Medulla oblongata (tissue), 1 donor: ENCODE measurements at regions not wholly inside any gene's neighbourhood (a gene's known extent, or its start where the extent isn't known, plus 50 kb on each side); places are given as distances from the start of the nearest gene placed in this dataset.
"Not testable (repeated sequence)": the region's sequence is repeated elsewhere in the genome, so short reads cannot be mapped to it uniquely, and the experiment has no call there.

Experiments used
- DNase-seq: peaks from one replicate; pipeline ENCODE4 v3.0.0-alpha.2; 2015; ENCODE audit errors: extremely low spot score

DNA sequence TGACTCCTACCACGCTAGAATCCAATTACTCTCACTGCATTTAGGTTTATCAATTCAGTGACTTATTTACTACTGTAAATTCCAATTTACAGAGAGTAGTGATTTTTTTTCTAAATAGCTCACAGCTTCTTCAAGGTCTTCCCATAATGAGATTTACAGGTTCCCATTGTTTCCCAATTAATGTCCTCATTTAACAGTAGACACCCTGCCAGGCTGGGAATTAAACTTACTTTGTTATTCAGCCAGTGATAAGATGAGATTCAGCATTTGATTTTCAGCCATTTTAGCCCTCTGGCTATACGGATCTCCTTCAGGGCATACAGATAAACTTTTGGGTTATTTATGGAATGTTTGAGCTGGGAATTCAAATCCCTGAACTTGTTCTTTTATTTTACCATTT, 582.9 kb upstream of the EYS start:
- no peak for DNase-seq

DNA sequence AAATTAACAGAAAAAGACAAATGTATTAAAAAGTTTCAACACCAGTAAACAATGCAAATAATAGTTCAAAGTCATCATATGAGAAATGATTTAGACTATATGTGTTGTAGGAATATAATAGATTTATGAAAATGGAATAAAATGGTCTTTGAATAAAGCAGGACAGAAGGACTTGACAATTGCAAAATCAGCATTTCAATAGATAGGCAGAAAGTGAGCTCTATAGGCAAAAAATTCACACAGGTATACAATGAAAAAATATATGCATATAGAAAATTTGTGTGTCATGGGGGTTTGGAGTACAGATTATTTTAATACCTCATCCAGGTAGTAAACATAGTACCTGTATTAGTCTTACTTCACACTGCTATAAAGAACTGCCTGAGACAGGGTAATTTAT, 571.1 kb upstream of the EYS start:
- DNase-seq, result no peak

DNA sequence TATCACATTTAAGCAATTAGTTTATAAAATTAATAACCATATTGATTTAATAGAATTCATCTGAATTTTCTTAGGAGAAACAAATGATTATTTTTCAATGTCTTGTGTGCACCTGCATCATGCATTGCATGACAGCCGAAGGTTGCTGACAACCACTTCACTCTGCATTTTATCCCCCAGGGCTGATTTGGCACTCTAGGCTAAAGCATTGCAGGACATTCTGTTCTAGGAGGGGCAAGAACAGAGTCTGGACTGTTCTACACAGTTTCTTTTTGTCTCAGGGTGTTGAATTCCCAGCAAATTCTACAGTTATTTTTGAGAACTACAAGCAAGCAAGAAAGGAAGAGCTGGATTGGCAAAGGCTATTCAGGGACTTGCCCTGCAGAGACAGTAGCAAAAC, 570.4 kb upstream of the EYS start:
- DNase-seq, result no peak

DNA sequence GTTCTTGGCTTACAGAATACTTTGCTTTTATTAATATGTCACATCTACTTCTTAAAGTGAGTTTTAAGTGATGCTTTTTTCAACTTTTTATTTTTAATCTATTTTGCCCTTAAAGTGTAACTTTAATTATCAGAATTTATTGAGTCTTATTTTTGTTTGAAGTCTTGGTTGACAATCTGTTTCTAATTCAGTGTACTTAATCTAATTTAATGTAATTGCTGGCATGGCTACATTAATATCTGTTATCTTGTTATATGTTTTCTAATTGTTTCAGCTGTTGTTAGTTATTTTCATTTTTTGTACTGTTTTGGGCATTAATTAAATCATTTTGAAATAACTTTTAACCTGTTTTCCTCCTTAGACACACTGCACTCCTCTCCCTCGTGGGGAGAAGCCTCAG, 558.7 kb upstream of the EYS start:
- no peak for DNase-seq

DNA sequence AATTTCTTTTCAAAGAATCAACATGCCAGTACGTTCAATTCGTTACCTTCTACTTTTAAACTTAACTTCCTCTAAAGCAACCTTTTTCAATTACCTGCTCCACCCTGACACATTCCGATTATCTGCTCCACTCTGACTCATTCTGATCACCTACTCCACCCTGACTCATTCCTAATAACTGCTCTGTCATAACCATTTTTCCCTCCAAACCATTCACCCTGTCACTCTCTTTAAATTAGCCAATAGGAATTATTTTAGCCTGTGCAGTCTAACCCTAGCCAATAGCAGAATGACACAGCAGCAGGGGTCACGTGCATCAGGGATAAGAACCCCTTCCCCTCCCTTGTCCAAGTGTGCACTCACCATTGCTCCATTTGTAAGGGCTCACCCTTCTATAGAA, 557.4 kb upstream of the EYS start:
- no peak for DNase-seq

DNA sequence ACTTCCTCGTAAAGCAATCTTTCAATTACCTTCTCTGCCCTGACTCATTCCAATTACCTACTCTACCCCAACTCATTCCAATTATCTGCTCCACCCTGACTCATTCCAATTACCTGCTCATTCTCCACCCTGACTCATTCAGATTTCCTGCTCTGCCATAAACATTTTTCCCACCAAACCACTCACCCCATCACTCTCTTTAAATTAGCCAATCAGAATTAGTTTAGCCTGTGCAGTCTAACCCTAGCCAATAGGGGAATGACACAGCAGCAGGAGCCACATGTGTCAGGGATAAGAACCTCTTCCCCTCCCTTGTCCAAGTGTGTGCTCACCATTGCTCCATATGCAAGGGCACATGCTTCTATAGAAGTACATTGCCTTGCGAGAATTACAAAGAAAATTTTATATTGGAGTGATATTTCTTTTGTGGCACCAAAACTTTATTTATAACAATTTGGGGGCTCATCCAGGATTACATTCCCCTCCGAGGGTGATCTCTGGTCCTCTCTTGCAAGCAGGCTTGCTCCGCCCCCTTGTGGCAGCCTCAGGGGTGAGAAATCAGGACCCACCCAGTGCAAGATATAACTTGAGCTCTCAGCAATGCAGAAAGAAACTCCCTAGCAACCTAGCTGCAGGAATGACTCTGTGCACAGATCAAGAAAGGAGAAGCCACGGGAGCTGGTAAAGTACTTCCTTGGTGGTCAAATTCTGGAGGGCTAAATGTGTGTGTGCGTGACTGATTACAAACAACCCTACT, 551.9 kb upstream of the EYS start:
- not testable (repeated sequence) for DNase-seq

DNA sequence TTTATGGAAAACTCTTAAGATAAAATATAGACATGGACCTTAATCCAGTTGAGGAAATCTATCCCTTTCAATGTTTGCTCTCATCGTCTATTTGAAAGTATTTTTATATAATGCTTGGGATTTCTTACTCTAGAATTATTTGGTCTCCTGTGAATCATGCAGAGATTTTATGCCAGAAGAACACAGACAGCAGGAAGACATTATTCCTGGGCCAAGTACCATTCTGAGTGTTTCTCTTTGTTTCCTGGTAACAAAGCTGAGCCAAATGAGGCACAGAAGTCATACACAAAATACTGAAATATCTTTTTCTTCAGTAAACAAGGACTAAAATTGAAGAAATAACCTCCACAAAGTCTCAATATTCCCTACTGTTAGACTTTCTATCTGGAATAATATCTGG, 538.2 kb upstream of the EYS start:
- peak; percentile 33 for DNase-seq

DNA sequence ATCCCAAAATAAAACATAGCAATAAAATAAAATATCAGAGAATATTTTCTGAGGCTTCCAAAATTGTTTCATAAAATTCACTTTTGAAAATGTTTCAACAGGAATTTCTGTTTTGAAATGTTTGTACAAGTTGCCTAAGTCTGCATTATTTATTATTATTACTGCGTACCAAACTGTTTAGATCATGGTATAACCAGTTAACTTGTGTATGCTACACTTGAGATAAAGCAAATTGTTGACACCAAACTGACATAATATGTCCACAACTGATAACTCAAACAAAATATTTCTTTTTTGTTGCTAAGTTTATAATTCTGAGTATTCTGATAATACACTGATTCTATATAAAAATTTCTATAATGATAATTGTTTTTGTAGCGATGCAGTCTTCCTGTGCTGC, 531.8 kb upstream of the EYS start:
- DNase-seq, result no peak

DNA sequence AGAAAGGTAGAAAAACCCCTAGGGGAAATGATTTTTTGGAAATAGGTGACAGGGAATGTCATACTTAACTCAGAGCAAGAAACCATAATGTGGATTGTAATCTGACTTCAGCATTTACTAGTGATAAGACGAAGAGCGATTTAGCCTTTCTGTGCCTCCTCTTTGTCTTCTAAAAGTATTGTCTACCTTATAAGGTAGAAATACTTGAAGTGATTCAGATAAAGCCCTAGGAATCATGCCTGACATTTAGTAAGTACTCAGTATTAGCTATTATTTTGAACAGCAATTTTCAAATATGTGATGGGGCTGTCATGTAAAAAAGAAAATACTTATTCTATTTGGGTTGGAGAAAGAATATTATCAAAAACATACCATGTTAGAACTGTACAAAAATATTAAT, 525.9 kb upstream of the EYS start:
- no peak for DNase-seq

DNA sequence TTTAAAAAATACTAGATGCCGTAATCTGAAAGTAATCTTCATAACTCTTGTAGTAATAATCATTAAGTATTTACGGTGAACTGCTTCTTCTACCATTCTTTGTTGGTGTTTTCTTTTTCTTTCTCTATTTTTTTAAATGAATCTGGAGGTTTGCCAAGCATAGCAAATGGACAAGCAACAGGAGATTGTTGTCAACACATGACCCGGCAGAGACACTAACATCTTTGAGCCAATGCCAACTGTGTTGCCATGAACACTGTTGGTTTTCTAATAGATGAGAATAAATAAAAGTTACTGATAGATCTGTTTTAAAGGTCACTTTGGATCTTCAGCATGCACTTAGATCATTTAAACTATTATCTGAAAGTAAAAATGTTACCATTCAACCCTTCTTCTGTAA, 523.6 kb upstream of the EYS start:
- peak; percentile 18 for DNase-seq

DNA sequence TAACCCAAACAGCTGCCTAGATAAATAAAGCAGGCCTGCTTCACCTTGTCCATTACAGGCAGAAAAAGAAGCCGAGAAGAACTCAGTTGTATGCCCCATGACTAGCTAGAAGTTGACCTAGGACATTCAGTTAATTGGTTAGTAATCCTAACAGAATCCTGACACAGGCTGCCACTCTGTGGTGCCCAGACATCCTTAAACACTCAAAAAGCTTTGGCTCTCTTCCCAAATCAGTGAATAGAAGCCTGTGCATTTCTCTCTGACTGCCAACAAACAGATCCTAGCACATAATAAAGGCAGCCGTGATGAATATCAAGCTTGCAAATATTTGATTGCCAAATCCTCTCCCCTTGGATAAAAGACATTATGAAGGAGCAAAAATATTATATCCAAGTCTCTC, 519.1 kb upstream of the EYS start:
- peak; percentile 94 for DNase-seq

DNA sequence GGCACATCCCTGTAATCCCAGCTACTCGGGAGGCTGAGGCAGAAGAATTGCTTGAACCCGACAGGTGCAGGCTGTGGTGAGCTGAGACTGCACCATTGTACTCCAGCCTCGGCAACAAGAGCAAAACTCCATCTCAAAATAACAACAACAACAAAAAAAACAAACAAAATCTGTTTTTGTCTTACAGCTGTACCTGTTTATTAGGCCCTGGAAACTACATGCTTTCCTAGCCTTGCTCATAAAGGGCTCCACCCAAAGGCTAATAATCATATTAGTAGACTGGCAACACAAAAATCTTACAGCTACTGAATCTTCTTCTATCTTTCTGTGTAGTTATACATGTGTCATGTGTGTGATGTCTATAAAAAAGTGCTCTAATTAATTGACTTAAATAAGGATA, 503.9 kb upstream of the EYS start:
- DNase-seq, result no peak

DNA sequence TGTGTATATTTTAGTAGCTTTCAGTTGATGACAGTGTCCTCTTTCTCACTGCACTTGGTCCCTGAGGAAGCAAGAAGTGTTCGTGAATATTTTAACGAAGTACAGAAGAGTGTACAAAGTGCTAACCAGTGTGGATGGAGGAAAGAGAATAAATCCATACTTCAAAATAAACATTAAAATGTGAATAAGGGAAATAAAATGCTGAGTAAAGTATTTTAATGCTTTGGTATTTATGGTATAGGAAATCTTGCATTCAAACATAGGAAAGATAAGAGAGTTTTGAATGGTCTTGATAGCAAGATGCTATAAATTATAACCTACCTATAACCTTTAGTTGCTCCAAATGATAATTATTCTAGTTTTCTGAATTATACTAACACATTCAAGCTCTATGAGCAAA, 493.4 kb upstream of the EYS start:
- DNase-seq, result no peak

DNA sequence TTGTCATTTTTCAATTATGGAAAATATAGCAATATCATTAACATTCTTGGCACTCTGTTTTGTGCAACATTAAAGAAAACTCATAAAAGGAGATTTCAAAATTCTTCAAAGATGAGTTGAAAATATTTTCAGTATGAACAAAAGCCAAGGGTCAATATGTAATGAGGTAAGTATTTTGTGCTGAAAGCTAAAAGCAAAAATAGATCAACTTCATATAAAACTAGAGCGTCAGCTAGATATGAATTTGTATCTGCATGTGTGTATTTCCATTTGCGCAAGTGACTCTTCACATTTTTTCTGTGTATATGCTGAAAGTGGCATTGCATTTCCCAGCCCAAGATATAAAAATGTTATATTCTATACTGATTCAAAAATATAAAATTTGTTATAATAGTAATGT, 492.1 kb upstream of the EYS start:
- DNase-seq, result no peak

DNA sequence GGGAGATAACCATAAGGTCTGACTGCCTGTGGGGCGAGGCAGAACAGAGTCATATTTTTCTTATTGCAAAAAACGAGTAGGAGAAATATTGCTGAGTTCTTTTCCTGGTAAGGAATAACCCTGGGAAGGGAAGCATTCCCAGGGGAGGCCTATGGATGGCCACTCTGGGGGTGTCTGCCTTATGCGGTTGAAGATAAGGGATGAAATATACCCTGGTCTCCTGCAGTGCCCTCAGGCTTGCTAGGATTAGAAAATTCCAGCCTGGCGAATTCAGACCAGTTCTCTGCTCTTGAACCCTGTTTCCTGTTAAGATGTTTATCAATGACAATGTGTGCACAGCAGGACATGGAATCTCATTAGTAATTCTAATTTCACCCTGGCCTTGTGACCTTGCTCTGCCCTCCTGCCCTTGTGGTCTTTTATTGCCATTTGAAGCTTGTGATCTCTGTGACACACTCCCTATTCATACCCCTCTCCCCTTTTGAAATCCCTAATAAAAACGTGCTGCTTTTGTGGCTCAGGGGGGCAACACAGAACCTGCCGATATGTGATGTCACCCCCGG, 491.1 kb upstream of the EYS start:
- DNase-seq, result no peak

DNA sequence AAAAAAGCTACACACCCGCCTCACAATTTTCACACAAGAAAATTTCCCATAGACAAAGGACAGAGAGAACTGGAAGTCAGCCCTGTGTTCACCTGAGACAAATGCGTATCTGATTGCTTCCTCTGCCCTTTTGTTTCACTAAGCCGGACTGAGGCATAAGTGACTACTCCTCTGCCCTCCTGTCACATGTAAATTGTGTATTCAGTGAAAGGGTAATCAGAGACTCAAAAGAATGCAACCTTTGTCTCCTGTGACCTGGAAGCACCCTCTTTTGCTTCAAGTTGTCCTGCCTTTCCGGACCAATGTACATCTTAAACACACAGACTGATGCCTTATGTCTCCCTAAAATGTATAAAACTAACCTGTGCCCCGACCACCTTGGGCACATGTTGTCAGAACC, 483.8 kb upstream of the EYS start:
- DNase-seq, result no peak

DNA sequence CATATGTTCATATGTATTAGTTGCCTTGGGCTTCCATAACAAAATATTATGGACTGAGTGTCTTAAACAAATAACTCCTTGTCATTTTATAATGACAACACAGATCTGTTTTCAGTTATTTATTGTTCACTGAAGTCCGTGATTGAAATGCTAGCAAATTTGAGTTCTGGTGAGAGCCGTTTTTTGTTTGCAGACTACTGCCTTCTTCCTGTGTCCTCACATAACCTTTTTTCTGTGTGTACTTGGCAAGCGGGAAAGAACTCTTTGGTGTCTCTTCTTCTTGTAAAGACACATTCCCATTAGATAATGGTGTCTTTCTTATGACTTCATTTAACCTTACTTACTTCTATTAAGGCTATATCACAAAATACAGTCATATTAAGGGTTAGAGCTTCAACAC, 482.9 kb upstream of the EYS start:
- DNase-seq, result no peak

DNA sequence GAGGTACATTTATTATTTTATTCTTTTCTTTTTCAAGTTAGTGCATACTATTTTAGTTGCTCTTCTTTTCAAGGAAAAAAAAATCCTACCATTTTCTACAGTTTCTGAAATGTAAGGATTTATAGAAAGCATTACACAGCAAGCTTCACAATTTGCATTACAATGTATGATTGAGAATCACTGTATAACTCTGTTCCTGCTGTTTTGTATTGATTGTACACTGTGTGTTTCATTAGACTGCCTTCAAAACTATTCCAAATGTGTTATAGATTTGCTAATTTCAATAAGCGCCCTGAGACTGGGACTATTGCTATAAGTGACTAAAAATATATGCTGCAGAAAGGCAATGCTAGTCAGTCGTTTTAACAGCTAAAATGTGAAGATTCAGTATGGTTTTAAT, 479.7 kb upstream of the EYS start:
- DNase-seq, result no peak

DNA sequence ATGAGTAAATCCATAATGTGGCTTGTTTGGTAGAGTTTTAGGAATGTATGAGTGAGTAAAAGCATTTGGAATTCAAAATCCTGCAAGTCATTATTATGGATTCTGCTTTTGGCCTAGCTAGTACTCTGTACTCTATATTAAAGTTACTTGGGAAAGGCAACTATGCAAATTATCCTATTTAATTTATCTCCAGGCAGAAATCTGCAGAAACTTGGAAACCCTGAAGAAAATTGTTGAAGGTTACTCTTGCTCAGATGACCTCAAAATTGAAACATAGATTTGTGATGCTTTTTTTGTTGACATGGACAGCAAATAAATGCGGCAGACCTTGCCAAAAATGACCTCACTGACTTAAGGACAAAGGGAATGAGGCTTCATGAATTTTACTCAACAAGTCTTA, 477.1 kb upstream of the EYS start:
- DNase-seq, result no peak

DNA sequence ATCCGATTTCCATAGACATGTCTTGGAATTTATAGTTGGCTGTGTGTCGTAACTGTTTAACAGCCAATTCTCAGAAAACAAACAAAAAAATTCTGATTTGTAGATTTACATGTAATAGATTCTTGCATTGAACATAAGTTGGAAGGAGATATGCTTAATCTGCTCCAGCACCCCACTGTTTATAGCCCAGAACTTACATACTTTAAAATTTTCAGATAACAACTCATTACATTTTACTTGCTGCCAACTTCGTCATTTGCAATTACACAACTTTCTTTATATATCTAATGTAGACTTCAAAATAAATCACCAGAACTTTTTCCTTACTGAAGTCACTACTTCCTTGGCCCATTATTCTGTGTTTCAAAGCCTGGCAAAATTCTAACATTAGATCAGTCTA, 472.3 kb upstream of the EYS start:
- DNase-seq, result no peak

DNA sequence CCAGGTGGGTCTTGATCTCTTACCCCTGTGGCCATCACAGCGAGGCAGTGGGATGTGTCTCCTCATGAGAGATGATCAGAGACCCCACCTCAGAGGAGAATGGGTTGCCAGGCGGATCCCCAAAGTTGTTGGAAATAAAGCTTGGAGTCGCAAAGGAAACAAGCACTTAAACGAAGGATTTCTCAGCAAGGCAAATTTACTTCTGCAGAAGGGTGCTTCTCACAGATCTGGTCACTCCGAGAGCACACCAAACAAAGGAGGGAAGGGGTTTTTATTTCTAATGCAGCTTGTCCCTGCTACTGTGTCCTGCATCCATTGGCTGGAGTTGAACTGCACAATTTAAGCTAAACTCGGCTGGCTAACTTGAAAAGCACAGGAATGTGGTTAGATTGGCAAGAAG, 466.6 kb upstream of the EYS start:
- no peak for DNase-seq

DNA sequence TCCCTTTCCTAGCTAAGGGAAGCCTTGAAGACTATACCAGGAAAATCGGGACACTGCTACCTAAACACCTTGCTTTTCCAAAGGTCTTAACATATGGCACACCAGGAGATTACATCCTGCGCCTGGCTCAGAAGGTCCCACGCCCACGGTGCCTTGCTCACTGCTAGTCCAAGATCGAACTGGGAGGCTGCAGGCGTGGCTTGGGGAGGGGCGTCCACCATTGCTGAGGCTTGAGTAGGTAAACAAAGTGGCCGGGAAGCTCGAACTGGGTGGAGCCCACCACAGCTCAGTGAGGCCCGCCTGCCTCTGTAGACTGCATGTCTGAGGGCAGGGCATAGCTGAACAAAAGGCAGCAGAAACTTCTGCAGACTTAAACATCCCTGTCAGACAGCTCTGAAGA, 459.7 kb upstream of the EYS start:
- DNase-seq, result not testable (repeated sequence)

DNA sequence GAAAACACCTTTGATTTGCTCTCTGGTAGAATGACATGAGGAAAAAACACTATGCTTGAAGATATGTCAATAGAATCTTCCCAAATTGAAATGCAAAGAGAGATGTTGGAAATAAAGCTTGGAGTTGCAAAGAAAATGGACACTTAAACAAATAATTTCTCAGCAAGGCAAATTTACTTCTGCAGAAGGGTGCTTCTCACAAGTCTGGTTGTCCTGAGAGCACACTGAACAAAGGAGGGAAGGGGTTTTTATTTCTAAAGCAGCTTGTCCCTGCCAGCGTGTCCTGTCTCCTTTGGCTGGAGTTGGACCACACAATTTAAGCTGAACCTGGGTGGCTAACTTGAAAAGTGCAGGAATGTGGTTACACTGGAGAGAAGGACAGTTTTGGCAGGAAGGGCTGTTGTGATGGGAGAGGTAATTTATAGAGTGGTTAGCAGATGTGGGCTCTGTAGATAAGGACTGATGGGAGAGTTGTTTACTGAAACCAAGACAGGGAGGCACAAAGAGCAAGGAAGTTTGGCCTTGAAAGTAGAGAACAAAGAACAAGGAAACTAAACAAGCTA, 454.6 kb upstream of the EYS start:
- DNase-seq, result no peak

DNA sequence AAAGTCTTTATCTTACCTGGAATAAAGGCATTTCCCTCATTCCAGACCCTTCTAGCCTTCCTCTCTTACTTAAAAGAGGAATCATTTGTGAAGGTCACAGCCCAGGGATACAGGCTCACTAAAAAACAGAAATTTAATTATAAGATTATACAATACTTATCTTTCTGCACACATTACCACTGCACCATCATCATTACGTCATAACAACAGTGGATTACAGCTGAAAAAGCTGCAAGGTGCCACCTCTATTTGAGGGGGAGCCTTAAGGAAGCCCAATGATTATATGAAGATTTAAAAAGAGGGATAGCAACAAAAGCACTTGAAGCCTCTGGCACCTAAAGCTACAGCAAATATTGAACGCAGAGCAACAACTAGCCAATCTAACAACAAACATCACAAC, 452.9 kb upstream of the EYS start:
- DNase-seq, result no peak
